Keratinocyte (primary cell): ENCODE measurements at regions not wholly inside any gene's neighbourhood (a gene's known extent, or its start where the extent isn't known, plus 50 kb on each side); places are given as distances from the start of the nearest gene placed in this dataset.

Experiments used
- DNase-seq: peaks from one replicate; pipeline ENCODE4 v3.0.0-alpha.2; 2011; ENCODE audit warnings: low read depth, missing footprints, low spot score
- FAIRE-seq: peaks from 2 replicates; lab custom pipeline; 2011; peaks lifted over from hg19 to GRCh38; lab: Jason Lieb, UNC
- H2AFZ ChIP-seq: 2 replicates; pipeline ENCODE4 v1.6.0; 2012; ENCODE audit warnings: low read length, control low read depth, inconsistent platforms; ENCODE audit not compliant: control insufficient read depth
- H3K27ac ChIP-seq: 2 replicates; pipeline ENCODE4 v1.5.1; 2011; ENCODE audit warnings: low read length; ENCODE audit not compliant: control insufficient read depth, insufficient read depth
- H3K27me3 ChIP-seq: 3 replicates; pipeline ENCODE4 v1.6.0; 2011; ENCODE audit warnings: low read length; ENCODE audit not compliant: control insufficient read depth, insufficient read depth; ENCODE audit errors: extremely low read depth
- H3K36me3 ChIP-seq, 2 experiments: 2 replicates in 1 of 2; 3 replicates in 1 of 2; pipeline ENCODE4 v1.5.1; 2011; ENCODE audit warnings: low read length in 2 of 2, mild to moderate bottlenecking in 1 of 2; ENCODE audit not compliant: control insufficient read depth in 2 of 2, insufficient read depth in 2 of 2; ENCODE audit errors: extremely low read depth in 1 of 2
- H3K4me1 ChIP-seq: 3 replicates; pipeline ENCODE4 v1.5.1; 2011; ENCODE audit warnings: low read length; ENCODE audit not compliant: control insufficient read depth, insufficient read depth; ENCODE audit errors: extremely low read depth
- H3K4me2 ChIP-seq: 3 replicates; pipeline ENCODE4 v1.6.0; 2011; ENCODE audit warnings: low read depth, low read length; ENCODE audit not compliant: control insufficient read depth, insufficient read depth; ENCODE audit errors: extremely low read depth
- H3K4me3 ChIP-seq, 3 experiments: fragments of 200-600 bp in 1 of 3; sonication (generic) in 1 of 3; 2 replicates in 2 of 3; 3 replicates in 1 of 3; pipeline ENCODE4 v1.5.1; 2011 to 2016; ENCODE audit warnings: low read length in 3 of 3, mild to moderate bottlenecking in 3 of 3, control low read depth in 2 of 3, inconsistent platforms in 1 of 3, low read depth in 1 of 3, mixed read lengths in 1 of 3, mixed run types in 1 of 3, moderate library complexity in 1 of 3; ENCODE audit not compliant: control insufficient read depth in 2 of 3, insufficient read depth in 2 of 3; ENCODE audit errors: extremely low read depth in 1 of 3
- H3K79me2 ChIP-seq: 2 replicates; pipeline ENCODE4 v1.6.0; 2012; ENCODE audit warnings: low read length; ENCODE audit not compliant: control insufficient read depth, insufficient read depth
- H3K9ac ChIP-seq: 3 replicates; pipeline ENCODE4 v1.6.0; 2011; ENCODE audit warnings: low read length; ENCODE audit not compliant: control insufficient read depth, insufficient read depth; ENCODE audit errors: extremely low read depth
- H3K9me1 ChIP-seq: 3 replicates; pipeline ENCODE4 v1.6.0; 2011; ENCODE audit warnings: low read length; ENCODE audit not compliant: control insufficient read depth, insufficient read depth; ENCODE audit errors: extremely low read depth
- H3K9me3 ChIP-seq: 2 replicates; pipeline ENCODE4 v1.5.1; 2012; ENCODE audit warnings: low read depth, low read length; ENCODE audit not compliant: control insufficient read depth
- H4K20me1 ChIP-seq: 3 replicates; pipeline ENCODE4 v1.6.0; 2011; ENCODE audit warnings: low read length; ENCODE audit not compliant: control insufficient read depth, insufficient read depth; ENCODE audit errors: extremely low read depth
- EZH2 ChIP-seq: IDR thresholded peaks from one replicate; pipeline ENCODE4 v1.6.1; 2012; ENCODE audit warnings: inconsistent platforms, mild to moderate bottlenecking, low read length, moderate library complexity
- dilution Hi-C: fragments of 300-500 bp; cut with MboI; formaldehyde crosslinking; loops from one replicate; pipeline ENCODE4 v1.7.0; 2020; ENCODE audit warnings: low sequenced_read_pairs; ENCODE audit not compliant: extremely low pct_ligation_motif_present
- TF ChIP-seq, protein P1 (sequence below), 3 experiments: IDR thresholded peaks in 1 of 3; conservative IDR thresholded peaks in 1 of 3; optimal IDR thresholded peaks in 1 of 3; 2 replicates in 2 of 3; 3 replicates in 1 of 3; pipeline versions ENCODE3 to v1.5.1; 2011; ENCODE audit warnings: low read length in 3 of 3, mild to moderate bottlenecking in 3 of 3, moderate library complexity in 2 of 3, control low read depth in 1 of 3, inconsistent platforms in 1 of 3; ENCODE audit not compliant: insufficient read depth in 2 of 3; ENCODE audit errors: extremely low read depth in 1 of 3

DNA sequence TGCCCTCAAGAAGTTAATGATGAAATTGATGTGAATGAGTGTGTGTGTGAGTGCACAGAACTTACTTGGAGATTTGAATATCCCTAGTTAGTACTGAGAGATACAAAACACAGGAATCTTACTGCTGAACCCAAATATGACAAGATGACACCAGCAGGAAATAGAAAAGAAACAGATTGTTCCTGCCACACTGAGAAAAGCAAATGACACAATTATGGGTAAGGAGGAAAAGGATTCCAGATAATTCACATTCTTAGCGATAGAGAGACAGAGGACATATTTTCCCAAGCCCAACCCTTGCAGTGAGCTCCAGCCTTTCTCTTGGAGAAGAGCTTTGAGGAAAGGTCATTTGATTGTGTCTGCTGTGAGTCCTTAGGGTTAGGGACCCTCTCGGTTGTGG is 105.7 kb upstream of the SMIM21 start:
- Histone ChIP-seq H4K20me1 (no peaks in the 10 kb centered on the region), H3K36me3 (no peaks in the 10 kb centered on the region), H3K79me2 (no peaks in the 10 kb centered on the region), H3K27ac (no peak overlapping the region), H3K9ac (no peak overlapping the region), H3K4me2 (no peak overlapping the region), H3K27me3 (no peaks in the 10 kb centered on the region), H3K9me3 (no peaks in the 10 kb centered on the region), H2AFZ (no peak overlapping the region), H3K4me3 (no peak overlapping the region), H3K9me1 (no peaks in the 10 kb centered on the region), H3K4me1 (no peaks in the 10 kb centered on the region)
- no peak for DNase-seq
- no peak for TF ChIP-seq EZH2
- TF ChIP-seq, protein P1, sequence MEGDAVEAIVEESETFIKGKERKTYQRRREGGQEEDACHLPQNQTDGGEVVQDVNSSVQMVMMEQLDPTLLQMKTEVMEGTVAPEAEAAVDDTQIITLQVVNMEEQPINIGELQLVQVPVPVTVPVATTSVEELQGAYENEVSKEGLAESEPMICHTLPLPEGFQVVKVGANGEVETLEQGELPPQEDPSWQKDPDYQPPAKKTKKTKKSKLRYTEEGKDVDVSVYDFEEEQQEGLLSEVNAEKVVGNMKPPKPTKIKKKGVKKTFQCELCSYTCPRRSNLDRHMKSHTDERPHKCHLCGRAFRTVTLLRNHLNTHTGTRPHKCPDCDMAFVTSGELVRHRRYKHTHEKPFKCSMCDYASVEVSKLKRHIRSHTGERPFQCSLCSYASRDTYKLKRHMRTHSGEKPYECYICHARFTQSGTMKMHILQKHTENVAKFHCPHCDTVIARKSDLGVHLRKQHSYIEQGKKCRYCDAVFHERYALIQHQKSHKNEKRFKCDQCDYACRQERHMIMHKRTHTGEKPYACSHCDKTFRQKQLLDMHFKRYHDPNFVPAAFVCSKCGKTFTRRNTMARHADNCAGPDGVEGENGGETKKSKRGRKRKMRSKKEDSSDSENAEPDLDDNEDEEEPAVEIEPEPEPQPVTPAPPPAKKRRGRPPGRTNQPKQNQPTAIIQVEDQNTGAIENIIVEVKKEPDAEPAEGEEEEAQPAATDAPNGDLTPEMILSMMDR (optimal IDR thresholded peaks at IDR 0.05 in 1 of 3, IDR thresholded peaks at IDR 0.05 in 1 of 3, conservative IDR thresholded peaks at IDR 0.05 in 1 of 3; ENCODE audit: extremely low read depth in 1 of 3, insufficient read depth in 2 of 3, low read length in 3 of 3): no peak
- FAIRE-seq: no peak
- dilution Hi-C loops: no loop called here

DNA sequence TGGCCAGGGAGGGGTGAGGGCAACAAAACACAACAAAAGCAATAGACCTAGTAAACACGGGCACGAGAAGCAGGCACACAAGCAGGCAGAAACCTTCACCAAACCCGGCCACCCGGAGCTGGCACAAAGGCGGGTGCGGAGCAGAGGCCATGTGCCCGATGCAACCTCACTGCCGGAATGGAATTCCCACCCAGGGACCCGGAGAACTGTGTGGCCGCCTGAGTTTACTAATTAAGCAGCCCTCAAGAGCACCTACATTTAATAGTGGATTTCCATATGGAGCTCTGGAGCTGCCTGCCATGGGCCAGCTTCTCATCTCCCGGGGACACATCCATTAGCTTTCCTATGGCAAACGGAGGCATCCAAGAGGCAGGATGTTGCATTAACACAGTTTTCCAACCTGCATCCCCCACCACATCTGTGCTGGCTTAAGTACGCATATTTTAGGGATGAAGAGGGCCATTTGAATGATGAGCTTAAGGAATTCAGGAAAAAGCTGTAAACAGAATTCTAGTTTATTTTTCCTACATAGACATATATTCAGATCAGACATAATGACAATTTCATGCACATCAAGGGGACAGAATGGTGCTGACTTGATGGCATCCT is 104.5 kb upstream of the SMIM21 start:
- dilution Hi-C loops: no loop called here
- Histone ChIP-seq H3K36me3 (no peaks in the 10 kb centered on the region), H3K4me2 (no peak overlapping the region), H3K27me3 (no peaks in the 10 kb centered on the region), H3K79me2 (no peaks in the 10 kb centered on the region), H3K27ac (no peak overlapping the region), H3K9me1 (no peaks in the 10 kb centered on the region), H3K4me3 (no peak overlapping the region), H3K9ac (no peak overlapping the region), H3K4me1 (no peaks in the 10 kb centered on the region), H4K20me1 (no peaks in the 10 kb centered on the region), H2AFZ (no peak overlapping the region), H3K9me3 (no peaks in the 10 kb centered on the region)
- FAIRE-seq (no peak), DNase-seq (no peak)
- TF ChIP-seq, protein P1 (optimal IDR thresholded peaks at IDR 0.05 in 1 of 3, IDR thresholded peaks at IDR 0.05 in 1 of 3, conservative IDR thresholded peaks at IDR 0.05 in 1 of 3; ENCODE audit: extremely low read depth in 1 of 3, insufficient read depth in 2 of 3, low read length in 3 of 3): no peak
- TF ChIP-seq EZH2: no peak
